Adrenal gland (tissue), 9 donors: ENCODE measurements at regions not wholly inside any gene's neighbourhood (a gene's known extent, or its start where the extent isn't known, plus 50 kb on each side); places are given as distances from the start of the nearest gene placed in this dataset.

Experiments used
- DNase-seq, 7 donors: peaks; one replicate each; pipeline ENCODE4 v3.0.0-alpha.2; 2019 to 2020
- H3K27ac ChIP-seq, 5 donors: fragments of 200-600 bp; sonication (generic) in 4 of 5; 1 replicate in 3 of 5; 2 replicates in 2 of 5; pipeline versions ENCODE4 v1.5.1 to v1.8.0; 2016 to 2020; ENCODE audit warnings: mild to moderate bottlenecking in 1 of 5
- H3K27me3 ChIP-seq: fragments of 200-600 bp; 2 replicates; pipeline ENCODE4 v1.8.0; 2021
- H3K36me3 ChIP-seq, 2 donors: fragments of 200-600 bp; replicated peaks in 1 of 2; 1 replicate in 1 of 2; 2 replicates in 1 of 2; pipeline versions ENCODE4 v1.5.1 to v1.8.0; 2018 to 2022
- H3K4me1 ChIP-seq, 2 donors: fragments of 200-600 bp; replicated peaks in 1 of 2; 1 replicate in 1 of 2; 2 replicates in 1 of 2; pipeline versions ENCODE4 v1.5.1 to v1.8.0; 2018 to 2021
- H3K4me3 ChIP-seq, 4 donors: fragments of 200-600 bp; sonication (generic) in 3 of 4; one replicate each; pipeline ENCODE4 v1.5.1; 2016 to 2018
- H3K9me3 ChIP-seq, 3 donors: fragments of 200-600 bp; sonication (generic) in 1 of 3; replicated peaks in 1 of 3; 1 replicate in 2 of 3; 2 replicates in 1 of 3; pipeline versions ENCODE4 v1.5.1 to v1.8.0; 2016 to 2021
- CTCF ChIP-seq, 6 experiments: fragments of 450-650 bp in 4 of 6; fragments of 200-600 bp in 2 of 6; sonication (generic) in 1 of 6; IDR thresholded peaks; 1 replicate in 5 of 6; 2 replicates in 1 of 6; pipeline versions ENCODE4 v1.5.1 to v1.8.0; 2016 to 2021; ENCODE audit warnings: antibody characterized with exemption in 6 of 6, mild to moderate bottlenecking in 2 of 6, moderate library complexity in 1 of 6
- POLR2A ChIP-seq, 2 donors: fragments of 450-650 bp; IDR thresholded peaks; one replicate each; pipeline ENCODE4 v1.6.1; 2017; ENCODE audit warnings: antibody characterized with exemption in 2 of 2, mild to moderate bottlenecking in 2 of 2, moderate library complexity in 1 of 2
- WGBS, 4 donors: extraction: QIAGEN DNeasy Blood & Tissue Kit in 2 of 4; methylation state at CpG; one replicate each; pipeline versions ENCODE4 v1.1.5 to v1.1.7; 2013 to 2017; 5-methylcytosine and 5-hydroxymethylcytosine counted together
- intact Hi-C, 2 donors: fragments of 100-400 bp; cut with DNase I; formaldehyde crosslinking; loops; one replicate each; pipeline versions ENCODE4 v1.14.1 to v1.15.0; 2022 to 2023
- donor health status: healthy with polysubstance abuse.
- donor health status: Bipolar disorder and iron deficiency.
- donor health status: DM: yes; HTN: yes; CAD: no.
- donor health status: DM: no; HTN: no; CAD: no.
- donor health status: DM: no; HTN: no; CAD: no.

GRCh38 chr5:4089087-4089486 is 493.5 kb downstream of the IRX1 start:
- no peak overlapping the region for H3K27ac ChIP-seq
- TF ChIP-seq POLR2A (IDR thresholded peaks at IDR 0.05) (no peak), CTCF (IDR thresholded peaks at IDR 0.05) (no peak)
- H3K4me1 ChIP-seq: no peaks in the 10 kb centered on the region
- intact Hi-C loops: no loop called here
- H3K27me3 ChIP-seq: no peaks in the 10 kb centered on the region
- 55 to 87% (median 77%) methylated on average over 1 of the region's 1 CpG for WGBS, 4 donors
- no peak overlapping the region for H3K4me3 ChIP-seq
- H3K36me3 ChIP-seq: no peaks in the 10 kb centered on the region
- DNase-seq: no peak
- no peaks in the 10 kb centered on the region for H3K9me3 ChIP-seq

DNA sequence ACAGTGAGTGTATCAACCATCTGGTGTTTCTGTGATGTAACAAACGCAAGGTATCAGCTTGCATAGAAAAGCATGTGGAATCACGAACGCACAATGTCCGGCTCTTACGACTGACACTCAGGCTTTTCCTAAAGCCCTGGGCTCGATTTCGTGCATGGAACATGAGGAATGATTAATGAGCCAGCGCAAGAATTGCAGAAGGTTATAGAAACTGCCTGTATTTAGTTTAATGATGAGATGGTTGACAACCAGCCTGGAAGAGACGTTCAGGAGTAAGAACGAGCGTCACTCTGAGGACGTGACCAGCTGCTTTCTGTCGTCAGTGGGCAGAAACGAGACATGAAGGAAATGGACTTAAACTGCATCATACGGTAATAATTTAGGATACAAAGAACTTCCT is 497.6 kb downstream of the IRX1 start:
- Histone ChIP-seq H3K9me3 (no peaks in the 10 kb centered on the region), H3K36me3 (no peaks in the 10 kb centered on the region), H3K4me1 (no peaks in the 10 kb centered on the region), H3K4me3 (no peak overlapping the region), H3K27me3 (no peaks in the 10 kb centered on the region), H3K27ac (no peak overlapping the region)
- 71 to 79% (median 75%) methylated on average over 15 of the region's 15 CpGs for WGBS, 4 donors
- intact Hi-C loops: no loop called here
- no peak for DNase-seq
- no peak for TF ChIP-seq CTCF (IDR thresholded peaks at IDR 0.05)

DNA sequence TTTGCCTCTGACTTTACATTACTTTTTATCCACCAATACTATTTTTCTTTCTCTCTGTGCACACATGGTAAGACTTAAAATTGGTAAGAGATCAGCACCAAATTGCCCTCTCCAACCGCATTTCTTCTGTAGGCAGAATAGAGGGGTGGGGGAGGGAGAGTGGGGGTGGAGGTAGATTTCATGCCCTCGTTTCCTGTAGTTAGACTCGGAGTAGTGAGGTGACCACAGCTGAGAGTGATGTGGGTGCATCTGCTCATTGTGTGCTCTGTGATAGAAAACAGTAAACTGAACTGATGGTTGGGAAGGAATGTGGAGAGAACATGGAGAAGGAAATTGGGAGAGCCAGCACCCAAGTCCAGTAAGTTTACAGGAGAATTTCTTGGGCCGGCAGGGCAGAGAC is 498.3 kb downstream of the IRX1 start:
- 68 to 77% (median 71%) methylated on average over 4 of the region's 4 CpGs for WGBS, 4 donors

DNA sequence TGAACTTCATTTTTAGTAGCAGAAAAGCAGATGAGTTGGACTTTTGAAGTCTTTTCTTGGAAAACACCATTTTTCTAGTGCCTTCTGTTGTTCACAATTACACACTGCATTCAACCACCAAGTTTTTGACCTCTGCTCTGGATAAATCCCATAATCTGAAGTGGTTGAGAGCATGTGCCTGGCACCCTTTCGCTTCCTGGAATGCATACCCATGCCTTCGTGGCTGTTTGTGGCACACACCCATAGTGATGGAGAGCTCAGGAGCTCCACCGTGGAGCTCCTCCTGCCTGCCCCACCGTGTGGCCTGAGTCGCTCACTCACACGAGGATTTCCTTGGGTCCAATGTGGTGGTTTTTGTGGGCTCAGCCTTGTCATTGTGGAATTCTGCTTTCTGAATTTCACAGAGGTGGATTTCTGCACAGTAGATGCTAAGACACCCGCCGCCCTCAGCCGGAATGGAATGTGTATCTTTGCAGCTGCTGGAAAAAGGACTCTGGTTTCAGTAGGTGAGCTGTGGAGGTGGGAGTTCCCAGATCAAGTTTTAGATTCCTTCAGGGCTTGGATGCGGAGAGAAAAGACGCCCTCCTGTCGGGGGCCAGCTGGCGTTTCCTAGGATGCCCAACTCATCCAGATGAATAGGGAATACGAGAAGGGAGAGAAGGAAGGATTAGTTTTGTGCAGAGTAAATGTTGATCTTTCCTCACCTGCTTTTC is 500.4 kb downstream of the IRX1 start:
- DNase-seq: no peak
- H3K36me3 ChIP-seq: no peaks in the 10 kb centered on the region
- no peak overlapping the region for H3K27ac ChIP-seq
- no peaks in the 10 kb centered on the region for H3K9me3 ChIP-seq
- H3K4me1 ChIP-seq: no peaks in the 10 kb centered on the region
- intact Hi-C loops: no loop called here
- no peaks in the 10 kb centered on the region for H3K27me3 ChIP-seq
- H3K4me3 ChIP-seq: no peak overlapping the region
- 74 to 84% (median 75%) methylated on average over 12 to 14 of the region's 14 CpGs for WGBS, 4 donors
- TF ChIP-seq POLR2A (IDR thresholded peaks at IDR 0.05): no peak
- no peak for TF ChIP-seq CTCF (IDR thresholded peaks at IDR 0.05)

More for the DNA sequence above, 498.3 kb downstream of the IRX1 start:
- DNase-seq: no peak
- Histone ChIP-seq H3K27me3 (no peaks in the 10 kb centered on the region), H3K27ac (no peak overlapping the region), H3K4me3 (no peak overlapping the region), H3K9me3 (no peaks in the 10 kb centered on the region), H3K4me1 (no peaks in the 10 kb centered on the region), H3K36me3 (no peaks in the 10 kb centered on the region)
- TF ChIP-seq CTCF (IDR thresholded peaks at IDR 0.05) (no peak), POLR2A (IDR thresholded peaks at IDR 0.05) (no peak)
- intact Hi-C loops: no loop called here
